ENCODE measurements at regions not wholly inside any gene's neighbourhood (a gene's known extent, or its start where the extent isn't known, plus 50 kb on each side); places are given as distances from the start of the nearest gene placed in this dataset.

GRCh38 chr2:113827426-113827825, 62.5 kb upstream of the ACTR3 start:
- H3K36me3 ChIP-seq (ENCODE audit: control insufficient read depth in 2 of 2, extremely low read depth in 1 of 2, insufficient read depth in 2 of 2, low read length in 2 of 2) = no peaks in the 10 kb centered on the region
- no peak overlapping the region for H3K4me3 ChIP-seq (replicated peaks in 1 of 3; ENCODE audit: insufficient read depth in 1 of 3, low read depth in 1 of 3, low read length in 3 of 3)
- no peaks in the 10 kb centered on the region for H3K9me3 ChIP-seq (replicated peaks; ENCODE audit: control insufficient read depth, insufficient read depth, low read length)
- intact Hi-C loops (cut with micrococcal nuclease) = no loop called here
- H4K20me1 ChIP-seq (replicated peaks; ENCODE audit: control insufficient read depth, extremely low read depth, insufficient read depth, low read length) = no peaks in the 10 kb centered on the region
- H3K4me1 ChIP-seq (ENCODE audit: control insufficient read depth, extremely low read depth, insufficient read depth, low read length) = no peaks in the 10 kb centered on the region
- H2AFZ ChIP-seq (ENCODE audit: low read depth, low read length) = no peak overlapping the region
- BruUV-seq (replicated peaks) = no TSS peak
- H3K27ac ChIP-seq (ENCODE audit: insufficient read depth, low read depth, low read length) = no peak overlapping the region
- DNase-seq (ENCODE audit: low read depth, low spot score) = no peak
- H3K9ac ChIP-seq (replicated peaks; ENCODE audit: extremely low read depth, insufficient read depth, low read length) = no peak overlapping the region
- CTCF ChIA-PET = no interaction called here
- TF ChIP-seq EZH2 (IDR thresholded peaks at IDR 0.05; ENCODE audit: borderline replicate concordance, low read depth, low read length, severe bottlenecking) (no peak), CTCF (IDR thresholded peaks at IDR 0.05; ENCODE audit: extremely low read depth in 1 of 2, insufficient read depth in 1 of 2, low read depth in 1 of 2, low read length in 2 of 2) (no peak), FOS (IDR thresholded peaks at IDR 0.05; ENCODE audit: borderline replicate concordance, insufficient read depth, low read length) (no peak), MYC (IDR thresholded peaks at IDR 0.05; ENCODE audit: low read depth, low read length) (no peak), GATA2 (IDR thresholded peaks at IDR 0.05; ENCODE audit: insufficient read depth, insufficient read length, low read depth, low read length) (no peak), MAX (IDR thresholded peaks at IDR 0.05; ENCODE audit: insufficient read depth, insufficient read length) (no peak), POLR2AphosphoS5 (IDR thresholded peaks at IDR 0.05; ENCODE audit: insufficient read depth, low read depth, low read length) (no peak), JUN (IDR thresholded peaks at IDR 0.05; ENCODE audit: borderline replicate concordance, insufficient read depth, insufficient read length, low read depth) (no peak), POLR2A (IDR thresholded peaks at IDR 0.05; ENCODE audit: low read depth, low read length) (no peak)
- H3K4me2 ChIP-seq (ENCODE audit: insufficient read depth, low read length) = no peak overlapping the region
- FAIRE-seq = no peak
- dilution Hi-C loops (cut with MboI; ENCODE audit: extremely low pct_ligation_motif_present, low sequenced_read_pairs) = no loop called here
- POLR2A ChIA-PET = no interaction called here
- H3K9me1 ChIP-seq (replicated peaks; ENCODE audit: control insufficient read depth, extremely low read depth, insufficient read depth, low read length) = no peaks in the 10 kb centered on the region
- H3K27me3 ChIP-seq (ENCODE audit: control insufficient read depth in 2 of 2, insufficient read depth in 2 of 2, low read length in 2 of 2) = no peaks in the 10 kb centered on the region
- no peaks in the 10 kb centered on the region for H3K79me2 ChIP-seq (ENCODE audit: control insufficient read depth, insufficient read depth, low read length)
